ENCODE measurements at regions not wholly inside any gene's neighbourhood (a gene's known extent, or its start where the extent isn't known, plus 50 kb on each side); places are given as distances from the start of the nearest gene placed in this dataset.

GRCh38 chr16:73171901-73172240 lies 123.9 kb upstream of the ZFHX3 start:
- Histone ChIP-seq H3K4me1 (ENCODE audit: low read depth) (peaks cover 21% of the 10 kb centered on the region), H3K9me3 (no peaks in the 10 kb centered on the region), H3K36me3 (ENCODE audit: low read depth) (no peaks in the 10 kb centered on the region), H3K4me3 (no peak overlapping the region)
- DNase-seq (no peak), ATAC-seq (no peak)
- intact Hi-C loops (cut with DNase I, micrococcal nuclease), result loop anchor here in 1 of 2 donors (10.0 kb wide), 1 partner anchor 337 kb away; no protein-coding TSS in a partner anchor
- no peak for TF ChIP-seq CTCF (IDR thresholded peaks at IDR 0.05)

GRCh38 chr16:73171380-73171779 lies 123.5 kb upstream of the ZFHX3 start:
- no peaks in the 10 kb centered on the region for H3K9me3 ChIP-seq
- TF ChIP-seq CTCF (IDR thresholded peaks at IDR 0.05), result no peak
- H3K36me3 ChIP-seq (ENCODE audit: low read depth), result no peaks in the 10 kb centered on the region
- no peak for DNase-seq
- H3K4me1 ChIP-seq (ENCODE audit: low read depth), result peaks cover 21% of the 10 kb centered on the region
- intact Hi-C loops (cut with DNase I, micrococcal nuclease), result loop anchor here in 1 of 2 donors (10.0 kb wide), 1 partner anchor 337 kb away; no protein-coding TSS in a partner anchor
- no peak overlapping the region for H3K4me3 ChIP-seq
- peak; percentile 82 for ATAC-seq

GRCh38 chr16:73170612-73171038 lies 122.7 kb upstream of the ZFHX3 start:
- intact Hi-C loops (cut with DNase I, micrococcal nuclease), result loop anchor here in 1 of 2 donors (10.0 kb wide), 1 partner anchor 336 kb away; no protein-coding TSS in a partner anchor
- ATAC-seq (no peak), DNase-seq (no peak)
- H3K4me3 ChIP-seq, result no peak overlapping the region
- TF ChIP-seq CTCF (IDR thresholded peaks at IDR 0.05), result no peak
- no peaks in the 10 kb centered on the region for H3K9me3 ChIP-seq
- no peaks in the 10 kb centered on the region for H3K36me3 ChIP-seq (ENCODE audit: low read depth)
- H3K4me1 ChIP-seq (ENCODE audit: low read depth), result peaks cover 21% of the 10 kb centered on the region

GRCh38 chr16:73166947-73167550 lies 119.1 kb upstream of the ZFHX3 start:
- intact Hi-C loops (cut with DNase I, micrococcal nuclease), result no loop called here
- Histone ChIP-seq H3K36me3 (ENCODE audit: low read depth) (no peaks in the 10 kb centered on the region), H3K4me1 (ENCODE audit: low read depth) (peaks cover 12% of the 10 kb centered on the region), H3K4me3 (no peak overlapping the region), H3K9me3 (no peaks in the 10 kb centered on the region)
- no peak for TF ChIP-seq CTCF (IDR thresholded peaks at IDR 0.05)
- DNase-seq (no peak), ATAC-seq (no peak)

- no peak for TF ChIP-seq CTCF (IDR thresholded peaks at IDR 0.05)
- intact Hi-C loops (cut with DNase I, micrococcal nuclease), result no loop called here
- peaks cover 6% of the 10 kb centered on the region for H3K4me1 ChIP-seq (ENCODE audit: low read depth)
- H3K4me3 ChIP-seq, result no peak overlapping the region
- no peak for ATAC-seq
- no peaks in the 10 kb centered on the region for H3K9me3 ChIP-seq
- H3K36me3 ChIP-seq (ENCODE audit: low read depth), result no peaks in the 10 kb centered on the region
- no peak for DNase-seq
These were observed 118.5 kb upstream of the ZFHX3 start for GRCh38 chr16:73166441-73166851.
